ENCODE measurements at regions not wholly inside any gene's neighbourhood (a gene's known extent, or its start where the extent isn't known, plus 50 kb on each side); places are given as distances from the start of the nearest gene placed in this dataset.
A peak's percentile ranks its signal among the peaks of the same experiment; 100 is the strongest.

DNA sequence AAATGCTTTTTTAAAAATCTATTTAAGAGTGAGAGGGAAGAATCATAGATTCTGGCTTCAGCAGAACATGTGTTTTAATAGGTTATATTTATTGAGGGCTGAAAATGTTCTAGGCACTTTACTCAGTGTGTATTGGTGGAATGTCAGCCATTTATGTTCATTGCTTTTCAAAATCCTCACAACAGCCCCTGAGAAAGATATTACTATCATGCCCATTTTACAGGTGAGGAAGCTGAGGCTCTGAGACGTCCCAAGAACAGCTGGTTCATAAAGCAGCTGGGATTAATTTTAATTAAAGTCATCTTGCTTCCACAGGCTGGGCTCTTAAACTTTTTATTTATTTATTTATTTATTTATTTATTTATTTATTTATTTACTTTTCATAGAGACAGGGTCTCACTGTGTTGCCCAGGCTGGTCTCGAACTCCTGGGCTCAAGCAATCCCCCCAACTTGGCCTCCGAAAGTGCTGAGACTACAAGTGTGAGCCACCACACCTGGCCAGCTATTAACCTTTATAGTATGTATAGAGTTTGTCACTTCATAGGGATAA is 364.6 kb downstream of the SHQ1 start:
- ATAC-seq: no peak

DNA sequence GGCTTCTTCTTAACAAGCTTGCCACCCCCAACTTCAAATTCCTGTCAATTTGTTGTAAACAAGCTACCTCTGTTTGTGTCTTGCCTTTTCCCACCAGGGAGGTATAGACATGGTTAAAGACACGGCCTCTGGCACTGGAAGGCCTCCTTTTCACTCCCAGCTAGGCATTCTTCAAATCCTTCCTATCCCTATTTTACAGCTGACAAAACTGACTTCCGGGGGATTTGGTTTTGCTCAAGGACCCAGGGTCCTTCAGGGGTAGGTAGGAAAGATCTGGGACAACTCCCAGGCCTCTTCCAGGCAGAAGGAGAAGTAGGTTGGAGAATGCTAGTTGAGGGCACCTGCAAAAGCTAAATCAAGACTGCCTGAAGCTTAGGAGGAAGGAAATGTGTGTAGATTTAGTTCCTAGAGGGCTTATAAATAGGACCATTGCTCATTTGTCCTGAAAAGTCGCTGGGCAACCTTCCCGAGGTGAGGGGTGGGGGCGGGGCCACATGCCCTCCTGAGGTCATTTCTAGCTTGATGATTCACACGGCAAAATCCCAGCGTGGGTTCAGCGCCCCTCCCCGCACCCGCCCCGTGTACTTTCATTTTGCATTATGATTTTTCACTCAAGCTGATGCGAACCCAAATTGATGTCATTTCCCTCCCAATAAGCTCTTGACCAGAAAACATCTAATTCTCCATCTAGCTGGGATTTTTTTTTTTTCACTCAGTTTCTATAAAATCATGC is 365.5 kb downstream of the SHQ1 start:
- ChIA-PET POLR2A (no interaction called here), CTCF (no interaction called here)
- no peak for DNase-seq (ENCODE audit: low read depth, low spot score)
- Histone ChIP-seq H3K27me3 (ENCODE audit: control insufficient read depth, insufficient read depth, low read length) (no peaks in the 10 kb centered on the region), H3K4me1 (ENCODE audit: control insufficient read depth, insufficient read depth, low read length) (peaks cover 4% of the 10 kb centered on the region; the same call in 1 of the 2 replicates), H3K36me3 (ENCODE audit: control insufficient read depth, insufficient read depth, low read length) (no peaks in the 10 kb centered on the region), H3K9me3 (ENCODE audit: control insufficient read depth, insufficient read depth, low read depth, low read length) (no peaks in the 10 kb centered on the region), H3K27ac (ENCODE audit: low read length) (no peak overlapping the region), H3K4me3 (ENCODE audit: low read depth in 2 of 2, low read length in 2 of 2) (peak overlapping the region; percentile 2 to 26; a peak in 2 of 4 replicates)
- BruUV-seq (replicated peaks): no TSS peak
- TF ChIP-seq, protein P1, sequence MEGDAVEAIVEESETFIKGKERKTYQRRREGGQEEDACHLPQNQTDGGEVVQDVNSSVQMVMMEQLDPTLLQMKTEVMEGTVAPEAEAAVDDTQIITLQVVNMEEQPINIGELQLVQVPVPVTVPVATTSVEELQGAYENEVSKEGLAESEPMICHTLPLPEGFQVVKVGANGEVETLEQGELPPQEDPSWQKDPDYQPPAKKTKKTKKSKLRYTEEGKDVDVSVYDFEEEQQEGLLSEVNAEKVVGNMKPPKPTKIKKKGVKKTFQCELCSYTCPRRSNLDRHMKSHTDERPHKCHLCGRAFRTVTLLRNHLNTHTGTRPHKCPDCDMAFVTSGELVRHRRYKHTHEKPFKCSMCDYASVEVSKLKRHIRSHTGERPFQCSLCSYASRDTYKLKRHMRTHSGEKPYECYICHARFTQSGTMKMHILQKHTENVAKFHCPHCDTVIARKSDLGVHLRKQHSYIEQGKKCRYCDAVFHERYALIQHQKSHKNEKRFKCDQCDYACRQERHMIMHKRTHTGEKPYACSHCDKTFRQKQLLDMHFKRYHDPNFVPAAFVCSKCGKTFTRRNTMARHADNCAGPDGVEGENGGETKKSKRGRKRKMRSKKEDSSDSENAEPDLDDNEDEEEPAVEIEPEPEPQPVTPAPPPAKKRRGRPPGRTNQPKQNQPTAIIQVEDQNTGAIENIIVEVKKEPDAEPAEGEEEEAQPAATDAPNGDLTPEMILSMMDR (IDR thresholded peaks at IDR 0.05): no peak
- intact Hi-C loops (cut with micrococcal nuclease; ENCODE audit: unreplicated experiment) (no loop called here), in situ Hi-C loops (cut with HindIII; ENCODE audit: low pct_unique_long_range_greater_than_20kb, low sequenced_read_pairs) (no loop called here)
- no peak for ATAC-seq

More for the DNA sequence above, 364.6 kb downstream of the SHQ1 start:
- in situ Hi-C loops (cut with HindIII; ENCODE audit: low pct_unique_long_range_greater_than_20kb, low sequenced_read_pairs): no loop called here
- Histone ChIP-seq H3K27ac (ENCODE audit: low read length) (no peak overlapping the region), H3K36me3 (ENCODE audit: control insufficient read depth, insufficient read depth, low read length) (no peaks in the 10 kb centered on the region), H3K9me3 (ENCODE audit: control insufficient read depth, insufficient read depth, low read depth, low read length) (no peaks in the 10 kb centered on the region), H3K4me3 (ENCODE audit: low read depth in 2 of 2, low read length in 2 of 2) (no peak overlapping the region), H3K27me3 (ENCODE audit: control insufficient read depth, insufficient read depth, low read length) (no peaks in the 10 kb centered on the region), H3K4me1 (ENCODE audit: control insufficient read depth, insufficient read depth, low read length) (peaks cover 4% of the 10 kb centered on the region; the same call in 1 of the 2 replicates)
- BruUV-seq (replicated peaks): no TSS peak
- TF ChIP-seq POLR2AphosphoS5 (IDR thresholded peaks at IDR 0.05; ENCODE audit: low read depth, low read length): no peak
- no peak for TF ChIP-seq TCF7L2 (IDR thresholded peaks at IDR 0.05; ENCODE audit: low read depth, low read length)
- TF ChIP-seq SIN3A (IDR thresholded peaks at IDR 0.05; ENCODE audit: borderline replicate concordance, insufficient read depth, low read depth, low read length): no peak
- TF ChIP-seq, protein P2, sequence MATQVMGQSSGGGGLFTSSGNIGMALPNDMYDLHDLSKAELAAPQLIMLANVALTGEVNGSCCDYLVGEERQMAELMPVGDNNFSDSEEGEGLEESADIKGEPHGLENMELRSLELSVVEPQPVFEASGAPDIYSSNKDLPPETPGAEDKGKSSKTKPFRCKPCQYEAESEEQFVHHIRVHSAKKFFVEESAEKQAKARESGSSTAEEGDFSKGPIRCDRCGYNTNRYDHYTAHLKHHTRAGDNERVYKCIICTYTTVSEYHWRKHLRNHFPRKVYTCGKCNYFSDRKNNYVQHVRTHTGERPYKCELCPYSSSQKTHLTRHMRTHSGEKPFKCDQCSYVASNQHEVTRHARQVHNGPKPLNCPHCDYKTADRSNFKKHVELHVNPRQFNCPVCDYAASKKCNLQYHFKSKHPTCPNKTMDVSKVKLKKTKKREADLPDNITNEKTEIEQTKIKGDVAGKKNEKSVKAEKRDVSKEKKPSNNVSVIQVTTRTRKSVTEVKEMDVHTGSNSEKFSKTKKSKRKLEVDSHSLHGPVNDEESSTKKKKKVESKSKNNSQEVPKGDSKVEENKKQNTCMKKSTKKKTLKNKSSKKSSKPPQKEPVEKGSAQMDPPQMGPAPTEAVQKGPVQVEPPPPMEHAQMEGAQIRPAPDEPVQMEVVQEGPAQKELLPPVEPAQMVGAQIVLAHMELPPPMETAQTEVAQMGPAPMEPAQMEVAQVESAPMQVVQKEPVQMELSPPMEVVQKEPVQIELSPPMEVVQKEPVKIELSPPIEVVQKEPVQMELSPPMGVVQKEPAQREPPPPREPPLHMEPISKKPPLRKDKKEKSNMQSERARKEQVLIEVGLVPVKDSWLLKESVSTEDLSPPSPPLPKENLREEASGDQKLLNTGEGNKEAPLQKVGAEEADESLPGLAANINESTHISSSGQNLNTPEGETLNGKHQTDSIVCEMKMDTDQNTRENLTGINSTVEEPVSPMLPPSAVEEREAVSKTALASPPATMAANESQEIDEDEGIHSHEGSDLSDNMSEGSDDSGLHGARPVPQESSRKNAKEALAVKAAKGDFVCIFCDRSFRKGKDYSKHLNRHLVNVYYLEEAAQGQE (IDR thresholded peaks at IDR 0.05; ENCODE audit: insufficient read depth in 1 of 2, low read depth in 2 of 2, low read length in 1 of 2): no peak
- TF ChIP-seq, protein P1 (IDR thresholded peaks at IDR 0.05): no peak
- CTCF ChIA-PET: no interaction called here
- no peak for DNase-seq (ENCODE audit: low read depth, low spot score)
- POLR2A ChIA-PET: no interaction called here
- intact Hi-C loops (cut with micrococcal nuclease; ENCODE audit: unreplicated experiment): no loop called here
